GM18498 (cell line): ENCODE measurements at regions not wholly inside any gene's neighbourhood (a gene's known extent, or its start where the extent isn't known, plus 50 kb on each side); places are given as distances from the start of the nearest gene placed in this dataset.

Experiments
- ATAC-seq: cut with Tn5 transposase; IDR thresholded peaks from one replicate; pipeline ENCODE4 v1.9.1; 2021; ENCODE audit warnings: mild to moderate bottlenecking, moderate library complexity; ENCODE audit not compliant: unreplicated experiment

DNA sequence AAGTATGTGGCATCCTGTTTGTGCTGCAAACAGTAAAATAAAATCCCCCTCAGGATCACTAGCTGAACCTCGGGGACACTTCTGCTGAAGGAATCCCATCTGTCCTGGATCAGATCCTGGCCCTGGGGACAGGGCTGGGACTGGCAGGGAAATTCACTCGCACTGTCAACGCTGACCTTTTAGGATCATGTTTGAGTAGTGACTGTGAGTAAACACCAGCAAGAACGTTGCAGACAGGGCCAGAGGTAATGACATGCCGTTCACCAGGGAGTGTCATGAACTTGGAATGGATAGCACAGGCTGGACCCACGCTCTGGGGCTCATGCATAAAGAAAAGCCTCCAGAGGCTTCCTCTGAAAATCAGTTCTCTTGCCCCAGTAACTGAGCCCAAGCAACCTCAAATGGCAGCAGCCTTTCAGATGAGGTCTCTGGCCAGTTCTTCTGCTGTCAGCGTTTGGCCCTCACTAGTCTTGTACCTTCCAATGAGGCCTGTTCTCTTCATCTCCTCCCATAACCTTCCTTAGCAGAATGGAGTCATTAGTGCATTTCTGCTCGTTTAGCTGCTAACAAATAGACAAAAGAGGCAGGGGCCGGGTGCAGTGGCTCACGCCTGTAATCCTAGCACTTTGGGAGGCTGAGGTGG is 51.0 kb upstream of the BARX2 start:
- no peak for ATAC-seq

- ATAC-seq = no peak
Observed at GRCh38 chr11:129323896-129324502, 51.6 kb upstream of the BARX2 start.

- ATAC-seq = no peak
Observed at GRCh38 chr11:129322941-129323340, 52.7 kb upstream of the BARX2 start.

DNA sequence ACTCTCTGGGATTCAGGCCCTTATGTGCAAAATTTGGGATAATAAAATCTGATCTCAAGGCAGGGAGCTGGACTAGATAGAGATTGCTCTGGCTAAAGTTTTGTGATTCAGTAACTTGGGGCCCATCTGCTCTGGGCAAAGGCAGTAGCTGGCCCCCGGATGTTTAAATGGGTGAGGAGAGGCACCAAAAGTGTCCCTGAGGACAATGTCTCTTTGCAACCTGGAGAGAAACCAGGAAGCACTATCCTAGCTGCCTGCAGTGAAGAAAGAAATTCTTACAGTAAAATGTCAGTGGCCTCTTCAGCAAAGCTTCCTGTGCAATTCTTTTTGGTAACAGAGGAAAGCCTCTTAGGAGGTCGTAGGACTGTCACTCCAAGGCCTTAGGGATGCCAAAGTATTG is 54.6 kb upstream of the BARX2 start:
- ATAC-seq = no peak

DNA sequence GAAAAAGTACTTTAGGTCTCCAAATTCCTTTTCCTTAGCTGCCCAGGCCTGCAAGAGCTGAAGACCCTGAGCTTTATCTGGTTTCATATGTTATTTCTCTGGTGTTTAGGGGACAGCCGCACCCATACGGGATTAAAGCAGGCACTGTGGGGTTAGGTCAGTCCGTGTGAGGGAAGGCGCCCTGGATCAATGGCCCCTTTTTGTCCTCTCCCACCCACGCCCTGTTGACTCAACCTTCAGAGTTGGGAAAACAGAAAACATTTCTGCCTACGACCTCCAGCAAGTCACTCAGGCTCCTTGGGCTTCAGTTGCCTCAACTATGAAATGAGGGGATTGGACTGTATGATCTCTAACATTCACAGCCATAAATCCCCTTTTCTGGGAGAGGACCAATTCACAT is 55.2 kb upstream of the BARX2 start:
- ATAC-seq = no peak

- no peak for ATAC-seq
Observed at GRCh38 chr11:129319751-129320150, 55.9 kb upstream of the BARX2 start.

- no peak for ATAC-seq
Observed at GRCh38 chr11:129319201-129319600, 56.4 kb upstream of the BARX2 start.

DNA sequence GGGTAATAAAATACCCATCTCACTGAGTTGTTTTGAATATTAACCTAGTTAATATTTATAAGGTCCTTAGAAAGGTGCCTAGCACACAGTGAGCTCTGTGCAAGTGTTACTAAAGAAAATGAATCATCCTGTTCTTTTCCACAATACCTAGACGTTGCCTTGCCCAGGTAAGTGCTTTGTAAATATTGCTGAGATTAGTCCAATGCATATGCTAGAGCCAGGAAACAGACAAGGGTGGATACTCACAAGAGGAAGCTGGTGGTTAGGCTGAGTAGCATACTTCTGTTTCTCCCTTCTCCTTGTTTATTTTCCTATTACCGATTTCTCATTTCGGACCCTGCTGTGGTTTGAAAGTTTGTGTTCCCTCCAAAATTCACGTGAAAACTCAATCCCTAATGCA is 58.1 kb upstream of the BARX2 start:
- ATAC-seq = no peak

- ATAC-seq = no peak
Observed at GRCh38 chr11:129316781-129317180, 58.9 kb upstream of the BARX2 start.

- no peak for ATAC-seq
Observed at GRCh38 chr11:129315781-129316579, 59.7 kb upstream of the BARX2 start.

GRCh38 chr11:129314371-129314770 is 61.3 kb upstream of the BARX2 start:
- ATAC-seq = no peak

DNA sequence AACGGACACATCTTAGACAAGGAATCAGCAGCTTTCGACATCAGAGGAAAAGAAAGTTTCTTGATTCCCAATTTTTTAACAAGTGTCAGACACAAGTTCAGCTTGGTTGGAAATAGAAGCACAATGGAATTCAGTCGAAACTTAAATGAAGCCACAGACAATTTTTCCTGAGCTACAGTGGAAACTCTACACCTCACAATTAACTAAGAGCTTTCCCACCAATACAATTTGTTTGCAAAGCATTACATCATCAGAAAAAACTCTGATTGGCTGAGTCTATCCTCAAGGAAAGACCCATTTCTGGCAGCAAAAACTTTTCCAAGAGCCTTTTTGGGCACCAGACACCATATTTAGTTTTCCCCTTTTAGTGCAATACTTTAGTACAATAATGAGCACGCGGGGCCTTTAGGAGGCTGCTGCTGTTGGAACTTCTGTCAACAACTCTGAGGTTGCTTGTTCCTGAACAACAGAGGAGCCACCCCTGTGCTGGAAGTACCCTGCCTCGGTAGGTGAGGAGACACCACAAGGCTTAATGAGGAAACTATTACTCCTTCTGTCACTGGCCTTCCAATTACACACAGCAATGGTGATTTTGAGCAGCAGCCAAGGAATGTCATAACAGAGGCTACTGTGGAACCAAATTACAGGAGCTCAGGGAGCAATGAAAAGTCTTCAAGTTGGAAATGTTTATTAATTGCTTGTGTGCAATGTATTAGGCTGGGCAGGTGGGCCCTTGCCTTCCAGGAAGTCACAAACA is 61.9 kb upstream of the BARX2 start:
- no peak for ATAC-seq

GRCh38 chr11:129312730-129313503 is 62.7 kb upstream of the BARX2 start:
- ATAC-seq = no peak

DNA sequence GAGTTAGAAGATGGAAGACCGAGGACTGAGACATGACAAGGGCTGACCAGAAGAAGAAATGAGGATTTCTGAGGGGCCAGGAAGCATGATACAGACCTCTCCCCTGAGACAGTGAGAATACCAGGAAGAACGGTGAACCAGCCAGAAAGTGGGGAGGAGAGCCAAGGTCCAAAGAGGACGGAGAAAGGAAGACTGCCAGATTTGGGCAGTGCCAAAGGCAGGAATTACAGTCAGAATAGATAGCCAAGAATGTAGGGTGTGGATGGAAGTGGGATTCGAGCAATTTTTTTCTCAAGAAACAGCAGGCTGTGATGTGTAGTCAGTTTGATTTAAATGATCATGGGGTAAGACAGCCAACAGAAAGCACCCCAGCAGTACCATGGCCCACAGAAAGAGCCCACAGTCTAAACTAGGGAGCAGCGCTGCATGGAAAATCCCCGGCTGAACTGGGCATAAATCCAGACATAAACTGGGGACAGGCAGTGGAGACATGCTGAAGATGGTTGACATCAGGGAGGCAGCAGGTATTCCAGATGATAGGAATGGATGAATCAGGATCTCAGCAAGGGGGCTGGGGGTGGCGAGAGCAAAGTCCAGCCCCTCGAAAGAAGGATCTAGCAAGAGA is 67.3 kb upstream of the BARX2 start:
- no peak for ATAC-seq

DNA sequence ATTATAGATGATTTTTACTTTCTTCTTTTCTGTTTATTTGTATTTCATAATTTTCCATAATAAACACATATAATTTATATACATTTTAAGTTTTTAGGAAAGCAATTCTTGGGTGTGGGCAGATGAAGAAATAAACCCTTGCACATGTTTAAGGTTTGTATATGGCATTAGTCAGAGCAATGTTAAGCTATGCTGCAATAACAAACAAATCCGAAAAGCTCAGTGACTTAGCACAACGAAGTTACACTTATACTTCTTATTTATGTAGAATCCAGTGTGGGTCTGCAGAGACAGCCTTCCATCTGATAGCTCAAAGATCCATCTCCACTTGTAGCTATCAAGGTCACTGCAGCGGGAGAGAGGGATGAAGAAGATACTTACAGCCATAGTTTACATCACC is 68.5 kb upstream of the BARX2 start:
- ATAC-seq = no peak

- ATAC-seq = no peak
Observed at GRCh38 chr11:129302386-129303101, 73.1 kb upstream of the BARX2 start.

DNA sequence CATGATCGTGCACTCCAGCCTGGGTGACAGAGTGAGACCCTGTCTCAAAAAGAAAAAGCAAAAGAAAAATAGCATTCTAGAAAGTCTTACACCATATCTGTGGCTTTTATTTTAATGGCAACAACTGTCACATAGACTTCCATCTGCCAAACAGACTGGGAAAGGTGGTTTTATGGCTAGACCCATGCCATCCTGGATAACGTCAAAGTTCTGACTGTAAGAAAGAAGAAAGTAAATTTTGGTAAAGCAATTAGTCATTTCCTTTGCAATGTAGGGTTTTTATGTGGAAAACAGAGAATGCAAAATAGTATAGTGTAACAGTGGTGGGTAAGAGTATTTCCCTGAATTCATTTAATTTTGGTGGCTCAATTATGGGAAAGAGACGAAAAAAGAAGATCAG is 75.5 kb upstream of the BARX2 start:
- no peak for ATAC-seq

DNA sequence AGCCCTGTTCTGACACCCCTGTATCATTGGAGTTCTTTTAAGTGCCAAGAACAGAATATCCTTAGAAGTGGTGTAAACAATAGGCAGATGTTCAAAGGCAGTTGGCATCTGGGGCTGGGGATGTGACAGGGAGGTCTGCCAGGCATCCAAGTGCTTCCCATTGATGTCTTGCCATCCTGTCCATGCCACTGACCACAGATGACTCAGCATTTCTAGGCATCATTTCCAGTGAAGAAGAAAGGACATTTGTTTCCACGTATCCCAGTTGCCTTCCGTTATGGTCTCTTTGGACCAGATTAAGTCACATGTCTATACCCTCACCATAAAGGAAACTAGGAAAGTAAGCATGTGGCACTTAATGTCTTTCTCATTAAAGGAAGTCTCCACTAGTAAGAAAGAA is 76.7 kb upstream of the BARX2 start:
- ATAC-seq = no peak

GRCh38 chr11:129295746-129296145 is 79.9 kb upstream of the BARX2 start:
- ATAC-seq = no peak

- ATAC-seq = no peak
Observed at GRCh38 chr11:129292771-129293170, 82.9 kb upstream of the BARX2 start.
